Activated T-cell treated with anti-CD3 and anti-CD28 coated beads, Interleukin-2, amount 50 U/mL, for 4 hours (primary cell): ENCODE measurements at regions not wholly inside any gene's neighbourhood (a gene's known extent, or its start where the extent isn't known, plus 50 kb on each side); places are given as distances from the start of the nearest gene placed in this dataset.
"Not testable (repeated sequence)": the region's sequence is repeated elsewhere in the genome, so short reads cannot be mapped to it uniquely, and the experiment has no call there.

ENCODE experiments used
- ATAC-seq, 2 donors: fragments of 200-7000 bp; cut with Tn5 transposase; one replicate each; pipeline ENCODE4 v1.10.0; 2021
- DNase-seq: peaks from one replicate; pipeline ENCODE4 v3.0.0-alpha.2; 2020
- H3K27me3 Mint-ChIP-seq: one replicate; pipeline ENCODE4 v1.8.0; 2021; ENCODE audit warnings: low read depth, mixed read lengths
- H3K36me3 Mint-ChIP-seq: one replicate; pipeline ENCODE4 v1.8.0; 2022; ENCODE audit warnings: mixed read lengths; ENCODE audit not compliant: insufficient read depth
- H3K4me1 Mint-ChIP-seq: one replicate; pipeline ENCODE4 v1.8.0; 2021; ENCODE audit warnings: low read depth, mixed read lengths
- H3K4me3 Mint-ChIP-seq: one replicate; pipeline ENCODE4 v1.8.0; 2021; ENCODE audit warnings: mild to moderate bottlenecking, moderate library complexity, mixed read lengths
- H3K9me3 Mint-ChIP-seq: one replicate; pipeline ENCODE4 v1.8.0; 2021; ENCODE audit warnings: mixed read lengths

GRCh38 chr1:73499671-73500070 lies 698.3 kb downstream of the LRRIQ3 start:
- peaks cover 5% of the 10 kb centered on the region for H3K9me3 Mint-ChIP-seq
- no peaks in the 10 kb centered on the region for H3K27me3 Mint-ChIP-seq
- ATAC-seq (no peak), DNase-seq (no peak)
- H3K4me3 Mint-ChIP-seq: no peak overlapping the region
- H3K36me3 Mint-ChIP-seq: no peaks in the 10 kb centered on the region
- H3K4me1 Mint-ChIP-seq: no peaks in the 10 kb centered on the region

GRCh38 chr1:73491621-73492020 lies 706.4 kb downstream of the LRRIQ3 start:
- Mint-ChIP-seq H3K9me3 (peaks cover 18% of the 10 kb centered on the region), H3K36me3 (no peaks in the 10 kb centered on the region), H3K27me3 (no peaks in the 10 kb centered on the region), H3K4me3 (no peak overlapping the region), H3K4me1 (no peaks in the 10 kb centered on the region)
- DNase-seq (no peak), ATAC-seq (no peak)

GRCh38 chr1:73475316-73475870 lies 722.6 kb downstream of the LRRIQ3 start:
- Mint-ChIP-seq H3K4me3 (no peak overlapping the region), H3K9me3 (peaks cover 7% of the 10 kb centered on the region), H3K4me1 (no peaks in the 10 kb centered on the region), H3K36me3 (no peaks in the 10 kb centered on the region), H3K27me3 (no peaks in the 10 kb centered on the region)
- no peak for ATAC-seq
- DNase-seq: no peak

- Mint-ChIP-seq H3K4me3 (no peak overlapping the region), H3K4me1 (no peaks in the 10 kb centered on the region), H3K27me3 (no peaks in the 10 kb centered on the region), H3K9me3 (peaks cover 9% of the 10 kb centered on the region), H3K36me3 (no peaks in the 10 kb centered on the region)
- DNase-seq (no peak), ATAC-seq (no peak)
These were observed 725.2 kb downstream of the LRRIQ3 start for GRCh38 chr1:73472810-73473209.

GRCh38 chr1:73467731-73468130 lies 730.2 kb downstream of the LRRIQ3 start:
- no peaks in the 10 kb centered on the region for H3K27me3 Mint-ChIP-seq
- no peaks in the 10 kb centered on the region for H3K4me1 Mint-ChIP-seq
- no peak for ATAC-seq
- DNase-seq: no peak
- H3K36me3 Mint-ChIP-seq: no peaks in the 10 kb centered on the region
- H3K9me3 Mint-ChIP-seq: peaks cover 4% of the 10 kb centered on the region
- no peak overlapping the region for H3K4me3 Mint-ChIP-seq

GRCh38 chr1:73463873-73464272 lies 734.1 kb downstream of the LRRIQ3 start:
- H3K4me3 Mint-ChIP-seq: no peak overlapping the region

GRCh38 chr1:73452522-73452921 lies 745.5 kb downstream of the LRRIQ3 start:
- H3K36me3 Mint-ChIP-seq: no peaks in the 10 kb centered on the region
- DNase-seq: no peak
- no peaks in the 10 kb centered on the region for H3K27me3 Mint-ChIP-seq

More at GRCh38 chr1:73463873-73464272, 734.1 kb downstream of the LRRIQ3 start:
- Mint-ChIP-seq H3K27me3 (no peaks in the 10 kb centered on the region), H3K9me3 (peaks cover 8% of the 10 kb centered on the region), H3K4me1 (no peaks in the 10 kb centered on the region), H3K36me3 (no peaks in the 10 kb centered on the region)
- DNase-seq (no peak), ATAC-seq (no peak)

GRCh38 chr1:73450668-73451067 lies 747.3 kb downstream of the LRRIQ3 start:
- ATAC-seq, H3K4me3 Mint-ChIP-seq, DNase-seq: not testable (repeated sequence)

More at GRCh38 chr1:73452522-73452921, 745.5 kb downstream of the LRRIQ3 start:
- Mint-ChIP-seq H3K4me3 (no peak overlapping the region), H3K9me3 (peaks cover 7% of the 10 kb centered on the region), H3K4me1 (no peaks in the 10 kb centered on the region)
- ATAC-seq: no peak

GRCh38 chr1:73411479-73411878 lies 786.5 kb downstream of the LRRIQ3 start:
- H3K4me3 Mint-ChIP-seq: no peak overlapping the region
- DNase-seq (no peak), ATAC-seq (no peak)
- H3K4me1 Mint-ChIP-seq: no peaks in the 10 kb centered on the region
- no peaks in the 10 kb centered on the region for H3K36me3 Mint-ChIP-seq
- H3K9me3 Mint-ChIP-seq: peaks cover 9% of the 10 kb centered on the region
- no peaks in the 10 kb centered on the region for H3K27me3 Mint-ChIP-seq

More at GRCh38 chr1:73450668-73451067, 747.3 kb downstream of the LRRIQ3 start:
- peaks cover 10% of the 10 kb centered on the region for H3K9me3 Mint-ChIP-seq
- not testable (repeated sequence) for H3K36me3 Mint-ChIP-seq, H3K27me3 Mint-ChIP-seq, H3K4me1 Mint-ChIP-seq

- Mint-ChIP-seq H3K27me3 (no peaks in the 10 kb centered on the region), H3K4me1 (no peaks in the 10 kb centered on the region), H3K36me3 (no peaks in the 10 kb centered on the region), H3K9me3 (peaks cover 7% of the 10 kb centered on the region), H3K4me3 (no peak overlapping the region)
- DNase-seq: no peak
- no peak for ATAC-seq
These were observed 796.3 kb downstream of the LRRIQ3 start for GRCh38 chr1:73401666-73402065.

GRCh38 chr1:73382966-73383365 lies 815.0 kb downstream of the LRRIQ3 start:
- no peaks in the 10 kb centered on the region for H3K27me3 Mint-ChIP-seq
- no peak overlapping the region for H3K4me3 Mint-ChIP-seq
- ATAC-seq (no peak), DNase-seq (no peak)
- no peaks in the 10 kb centered on the region for H3K4me1 Mint-ChIP-seq
- peaks cover 28% of the 10 kb centered on the region for H3K9me3 Mint-ChIP-seq
- no peaks in the 10 kb centered on the region for H3K36me3 Mint-ChIP-seq

GRCh38 chr1:73366734-73367413 lies 831.1 kb downstream of the LRRIQ3 start:
- no peaks in the 10 kb centered on the region for H3K27me3 Mint-ChIP-seq
- no peak overlapping the region for H3K4me3 Mint-ChIP-seq
- ATAC-seq (no peak), DNase-seq (no peak)
- no peaks in the 10 kb centered on the region for H3K4me1 Mint-ChIP-seq
- peaks cover 18% of the 10 kb centered on the region for H3K9me3 Mint-ChIP-seq
- H3K36me3 Mint-ChIP-seq: no peaks in the 10 kb centered on the region

- ATAC-seq (no peak), DNase-seq (no peak)
- H3K4me3 Mint-ChIP-seq: no peak overlapping the region
- H3K9me3 Mint-ChIP-seq: peaks cover 8% of the 10 kb centered on the region
- no peaks in the 10 kb centered on the region for H3K36me3 Mint-ChIP-seq
- H3K27me3 Mint-ChIP-seq: no peaks in the 10 kb centered on the region
- no peaks in the 10 kb centered on the region for H3K4me1 Mint-ChIP-seq
These were observed 839.0 kb downstream of the LRRIQ3 start for GRCh38 chr1:73359001-73359400.

- DNase-seq (no peak), ATAC-seq (no peak)
- Mint-ChIP-seq H3K4me3 (no peak overlapping the region), H3K27me3 (no peaks in the 10 kb centered on the region), H3K9me3 (peaks cover 8% of the 10 kb centered on the region), H3K4me1 (no peaks in the 10 kb centered on the region), H3K36me3 (no peaks in the 10 kb centered on the region)
These were observed 841.5 kb downstream of the LRRIQ3 start for GRCh38 chr1:73356485-73356884.

- ATAC-seq (no peak), DNase-seq (no peak)
- Mint-ChIP-seq H3K36me3 (no peaks in the 10 kb centered on the region), H3K4me1 (no peaks in the 10 kb centered on the region), H3K4me3 (no peak overlapping the region), H3K9me3 (peaks cover 14% of the 10 kb centered on the region), H3K27me3 (no peaks in the 10 kb centered on the region)
These were observed 854.0 kb downstream of the LRRIQ3 start for GRCh38 chr1:73343947-73344346.
